Peyer's patch (tissue), 4 donors: ENCODE measurements at regions not wholly inside any gene's neighbourhood (a gene's known extent, or its start where the extent isn't known, plus 50 kb on each side); places are given as distances from the start of the nearest gene placed in this dataset.

ENCODE experiments used
- DNase-seq, 3 donors: peaks; one replicate each; pipeline ENCODE4 v3.0.0-alpha.2; 2017 to 2019
- H3K27ac ChIP-seq, 4 donors: fragments of 200-600 bp; sonication (generic); one replicate each; pipeline ENCODE4 v1.5.1; 2016 to 2019
- H3K27me3 ChIP-seq, 2 donors: fragments of 200-600 bp; sonication (generic); one replicate each; pipeline ENCODE4 v1.5.1; 2019
- H3K36me3 ChIP-seq, 3 donors: fragments of 200-600 bp; sonication (generic); one replicate each; pipeline ENCODE4 v1.5.1; 2016 to 2019
- H3K4me1 ChIP-seq, 4 donors: fragments of 200-600 bp; sonication (generic); one replicate each; pipeline ENCODE4 v1.5.1; 2016 to 2019
- H3K4me3 ChIP-seq, 4 donors: fragments of 200-600 bp; sonication (generic); 1 replicate in 3 of 4; 2 replicates in 1 of 4; pipeline ENCODE4 v1.5.1; 2016 to 2019; ENCODE audit warnings: mild to moderate bottlenecking in 1 of 4
- H3K9me3 ChIP-seq, 4 donors: fragments of 200-600 bp; sonication (generic); one replicate each; pipeline ENCODE4 v1.5.1; 2016 to 2019; ENCODE audit warnings: mild to moderate bottlenecking in 1 of 4
- POLR2A ChIP-seq, 2 donors: fragments of 450-650 bp; IDR thresholded peaks; one replicate each; pipeline ENCODE4 v1.5.1; 2017; ENCODE audit warnings: antibody characterized with exemption in 2 of 2, mild to moderate bottlenecking in 2 of 2, moderate library complexity in 2 of 2
- TF ChIP-seq, protein P1 (sequence below), 6 experiments: fragments of 450-650 bp in 4 of 6; fragments of 200-600 bp in 2 of 6; sonication (generic) in 1 of 6; IDR thresholded peaks; one replicate each; pipeline ENCODE4 v1.5.1; 2017 to 2019; ENCODE audit warnings: antibody characterized with exemption in 6 of 6, mild to moderate bottlenecking in 3 of 6, moderate library complexity in 1 of 6

DNA sequence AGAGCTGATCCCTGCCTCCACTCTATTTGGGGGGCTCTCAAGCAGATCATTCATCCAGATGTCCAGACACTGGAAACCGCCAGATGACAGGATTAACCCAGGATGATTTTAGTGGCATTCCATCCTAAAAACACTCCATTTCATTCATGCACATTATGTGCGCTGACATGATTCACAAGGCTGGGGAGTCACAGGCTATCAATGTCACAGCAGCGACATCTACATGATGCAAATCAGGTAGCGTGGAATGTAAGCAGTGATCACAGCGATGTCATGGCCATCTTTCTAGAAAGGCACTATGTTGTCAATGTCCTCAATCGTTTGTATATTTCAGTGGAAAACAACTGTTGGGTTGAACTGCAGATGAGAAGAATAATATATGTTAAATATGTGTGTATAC is 331.5 kb upstream of the MSX2 start:
- Histone ChIP-seq H3K4me1 (no peaks in the 10 kb centered on the region), H3K27me3 (no peaks in the 10 kb centered on the region), H3K4me3 (no peak overlapping the region), H3K27ac (no peak overlapping the region), H3K36me3 (no peaks in the 10 kb centered on the region), H3K9me3 (no peaks in the 10 kb centered on the region)
- no peak for TF ChIP-seq POLR2A (IDR thresholded peaks at IDR 0.05)
- TF ChIP-seq, protein P1, sequence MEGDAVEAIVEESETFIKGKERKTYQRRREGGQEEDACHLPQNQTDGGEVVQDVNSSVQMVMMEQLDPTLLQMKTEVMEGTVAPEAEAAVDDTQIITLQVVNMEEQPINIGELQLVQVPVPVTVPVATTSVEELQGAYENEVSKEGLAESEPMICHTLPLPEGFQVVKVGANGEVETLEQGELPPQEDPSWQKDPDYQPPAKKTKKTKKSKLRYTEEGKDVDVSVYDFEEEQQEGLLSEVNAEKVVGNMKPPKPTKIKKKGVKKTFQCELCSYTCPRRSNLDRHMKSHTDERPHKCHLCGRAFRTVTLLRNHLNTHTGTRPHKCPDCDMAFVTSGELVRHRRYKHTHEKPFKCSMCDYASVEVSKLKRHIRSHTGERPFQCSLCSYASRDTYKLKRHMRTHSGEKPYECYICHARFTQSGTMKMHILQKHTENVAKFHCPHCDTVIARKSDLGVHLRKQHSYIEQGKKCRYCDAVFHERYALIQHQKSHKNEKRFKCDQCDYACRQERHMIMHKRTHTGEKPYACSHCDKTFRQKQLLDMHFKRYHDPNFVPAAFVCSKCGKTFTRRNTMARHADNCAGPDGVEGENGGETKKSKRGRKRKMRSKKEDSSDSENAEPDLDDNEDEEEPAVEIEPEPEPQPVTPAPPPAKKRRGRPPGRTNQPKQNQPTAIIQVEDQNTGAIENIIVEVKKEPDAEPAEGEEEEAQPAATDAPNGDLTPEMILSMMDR (IDR thresholded peaks at IDR 0.05) = no peak
- no peak for DNase-seq

DNA sequence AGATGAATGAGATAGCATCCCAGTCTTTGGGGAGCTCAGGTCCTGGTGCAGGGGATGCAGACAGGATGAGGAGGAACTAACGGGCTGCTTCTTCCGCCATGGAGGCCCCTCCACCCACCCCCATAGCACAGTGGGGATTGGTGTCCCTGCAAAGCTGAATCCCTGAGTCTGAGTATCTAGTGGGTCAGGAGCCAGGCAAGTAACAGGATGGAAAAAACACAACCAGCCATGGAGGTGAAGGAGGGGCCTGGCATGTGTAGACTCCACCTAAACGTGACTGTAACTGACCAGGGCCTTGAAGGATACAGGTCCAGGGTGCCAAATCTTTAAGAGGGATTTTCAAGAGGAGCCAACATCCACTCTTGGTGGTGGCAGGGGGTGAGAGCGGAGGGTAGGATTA is 327.8 kb upstream of the MSX2 start:
- H3K36me3 ChIP-seq = no peaks in the 10 kb centered on the region
- H3K9me3 ChIP-seq = no peaks in the 10 kb centered on the region
- no peak for TF ChIP-seq POLR2A (IDR thresholded peaks at IDR 0.05)
- TF ChIP-seq, protein P1 (IDR thresholded peaks at IDR 0.05) = no peak
- H3K27me3 ChIP-seq = no peaks in the 10 kb centered on the region
- H3K4me1 ChIP-seq = no peaks in the 10 kb centered on the region
- no peak for DNase-seq
- H3K27ac ChIP-seq = no peak overlapping the region
- H3K4me3 ChIP-seq = no peak overlapping the region

DNA sequence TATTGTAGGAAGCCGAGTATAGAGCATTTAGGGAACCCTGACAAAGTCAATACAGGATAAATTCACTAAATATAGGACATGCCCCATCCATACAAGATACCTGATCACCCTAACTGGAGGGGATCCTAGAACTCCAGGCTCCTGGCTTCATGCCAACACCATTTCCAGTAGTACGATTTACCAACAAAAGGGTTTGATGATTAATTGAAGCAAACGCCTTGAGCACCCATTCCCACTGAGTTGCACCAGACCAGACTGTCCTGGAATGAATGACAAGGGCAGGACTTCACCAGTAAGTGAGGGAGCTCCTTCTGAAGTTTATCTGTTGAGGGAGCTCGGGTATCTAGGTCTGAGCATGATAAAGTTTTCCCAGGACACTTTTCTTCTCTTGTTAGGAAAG is 327.2 kb upstream of the MSX2 start:
- no peak overlapping the region for H3K4me3 ChIP-seq
- H3K27me3 ChIP-seq = no peaks in the 10 kb centered on the region
- no peaks in the 10 kb centered on the region for H3K4me1 ChIP-seq
- no peaks in the 10 kb centered on the region for H3K36me3 ChIP-seq
- H3K9me3 ChIP-seq = no peaks in the 10 kb centered on the region
- DNase-seq = no peak
- H3K27ac ChIP-seq = no peak overlapping the region
- TF ChIP-seq POLR2A (IDR thresholded peaks at IDR 0.05) = no peak
- TF ChIP-seq, protein P1 (IDR thresholded peaks at IDR 0.05) = no peak

DNA sequence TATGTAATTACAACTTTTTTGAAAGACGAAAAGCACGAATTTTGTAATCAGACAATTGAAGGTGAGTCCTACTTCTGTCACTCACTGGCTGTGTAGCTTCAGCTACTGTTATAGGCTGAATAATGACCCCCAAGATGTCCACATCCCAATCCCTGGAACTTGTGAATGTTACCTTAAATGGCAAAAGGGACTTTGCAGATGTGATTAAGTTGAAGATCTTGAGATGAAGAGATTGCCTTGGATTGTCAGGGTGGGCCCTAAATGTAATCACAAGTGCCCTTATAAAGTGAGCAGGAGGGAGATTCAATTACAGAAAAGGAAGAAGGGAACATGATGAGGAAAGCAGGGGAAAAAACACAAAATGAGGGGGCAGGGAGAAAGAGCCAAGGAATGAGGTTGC is 326.2 kb upstream of the MSX2 start:
- Histone ChIP-seq H3K36me3 (no peaks in the 10 kb centered on the region), H3K27ac (no peak overlapping the region), H3K4me1 (no peaks in the 10 kb centered on the region), H3K27me3 (no peaks in the 10 kb centered on the region), H3K9me3 (no peaks in the 10 kb centered on the region), H3K4me3 (no peak overlapping the region)
- no peak for DNase-seq
- no peak for TF ChIP-seq POLR2A (IDR thresholded peaks at IDR 0.05)
- TF ChIP-seq, protein P1 (IDR thresholded peaks at IDR 0.05) = no peak

DNA sequence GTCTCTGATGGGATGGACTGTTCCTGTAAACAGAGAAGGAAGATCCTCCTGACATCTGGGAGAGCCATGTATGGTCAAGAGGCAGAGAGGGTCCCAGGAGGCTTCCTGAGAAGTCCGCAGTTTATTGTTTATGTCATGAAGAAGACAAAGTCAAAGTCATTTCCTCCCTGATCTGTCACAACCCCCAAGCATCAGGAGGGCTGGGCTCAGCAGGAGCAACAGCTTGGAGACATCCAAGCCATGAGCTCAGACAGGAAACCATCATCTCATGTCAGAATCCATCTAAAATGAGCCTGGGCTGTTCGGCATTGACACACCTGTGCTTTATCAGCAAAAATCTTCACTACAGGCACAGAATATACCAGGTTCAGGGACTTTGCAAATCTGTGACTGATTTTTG is 325.0 kb upstream of the MSX2 start:
- H3K36me3 ChIP-seq = no peaks in the 10 kb centered on the region
- H3K27ac ChIP-seq = no peak overlapping the region
- no peak overlapping the region for H3K4me3 ChIP-seq
- TF ChIP-seq, protein P1 (IDR thresholded peaks at IDR 0.05) = no peak
- TF ChIP-seq POLR2A (IDR thresholded peaks at IDR 0.05) = no peak
- no peak for DNase-seq
- H3K9me3 ChIP-seq = no peaks in the 10 kb centered on the region
- H3K4me1 ChIP-seq = no peaks in the 10 kb centered on the region
- H3K27me3 ChIP-seq = no peaks in the 10 kb centered on the region

DNA sequence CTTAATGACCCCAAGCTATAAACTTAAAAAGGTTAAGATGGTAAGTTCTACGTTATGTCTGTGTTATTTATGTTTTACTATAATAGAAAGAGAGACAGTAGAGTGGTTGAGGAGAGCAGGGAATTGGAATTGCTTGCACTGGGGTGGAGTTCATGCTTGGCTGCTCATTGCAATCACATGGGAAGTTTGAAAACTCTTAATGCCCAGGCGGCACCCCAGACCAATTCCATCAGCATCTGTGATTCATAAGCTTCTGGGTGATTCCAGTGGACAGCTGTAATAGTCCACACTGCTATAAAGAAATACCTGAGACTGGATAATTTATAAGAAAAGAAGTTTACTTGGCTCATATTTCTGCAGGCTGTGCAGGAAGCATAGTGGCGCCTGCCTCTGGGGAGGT is 323.9 kb upstream of the MSX2 start:
- Histone ChIP-seq H3K9me3 (no peaks in the 10 kb centered on the region), H3K36me3 (no peaks in the 10 kb centered on the region), H3K4me3 (no peak overlapping the region), H3K27ac (no peak overlapping the region), H3K27me3 (peaks cover 0 to 2% of the 10 kb centered on the region in 2 donors), H3K4me1 (no peaks in the 10 kb centered on the region)
- no peak for DNase-seq
- TF ChIP-seq, protein P1 (IDR thresholded peaks at IDR 0.05) = no peak
- TF ChIP-seq POLR2A (IDR thresholded peaks at IDR 0.05) = no peak
